Loucy (cell line): ENCODE measurements at regions not wholly inside any gene's neighbourhood (a gene's known extent, or its start where the extent isn't known, plus 50 kb on each side); places are given as distances from the start of the nearest gene placed in this dataset.
"Not testable (repeated sequence)": the region's sequence is repeated elsewhere in the genome, so short reads cannot be mapped to it uniquely, and the experiment has no call there.

ENCODE experiments used
- H2AFZ ChIP-seq: fragments of 200-600 bp; sonication (generic); 2 replicates; pipeline ENCODE4 v1.6.0; 2016; ENCODE audit warnings: antibody characterized with exemption, mild to moderate bottlenecking, low read length, moderate library complexity
- H3F3A ChIP-seq: fragments of 200-600 bp; 2 replicates; pipeline ENCODE4 v1.6.0; 2016; ENCODE audit warnings: antibody characterized with exemption, low read depth, mild to moderate bottlenecking
- H3K27me3 ChIP-seq: fragments of 200-600 bp; sonication (generic); 2 replicates; pipeline ENCODE4 v1.6.1; 2014; ENCODE audit warnings: low read length, mild to moderate bottlenecking; ENCODE audit not compliant: insufficient read depth, poor library complexity, severe bottlenecking
- H3K36me3 ChIP-seq: fragments of 200-600 bp; sonication (generic); 2 replicates; pipeline ENCODE4 v1.6.1; 2016; ENCODE audit warnings: low read length; ENCODE audit not compliant: insufficient read depth
- H3K4me1 ChIP-seq: fragments of 200-600 bp; sonication (generic); 2 replicates; pipeline ENCODE4 v1.5.1; 2014; ENCODE audit warnings: low read length, mild to moderate bottlenecking; ENCODE audit not compliant: insufficient read depth, poor library complexity, severe bottlenecking
- H3K4me2 ChIP-seq: fragments of 200-600 bp; sonication (generic); 2 replicates; pipeline ENCODE4 v1.6.0; 2014; ENCODE audit warnings: antibody characterized with exemption, low read length, low read depth, mild to moderate bottlenecking; ENCODE audit not compliant: poor library complexity, severe bottlenecking
- H3K4me3 ChIP-seq: fragments of 200-600 bp; sonication (generic); 2 replicates; pipeline ENCODE4 v1.5.1; 2014; ENCODE audit warnings: low read length, mild to moderate bottlenecking, mixed read lengths; ENCODE audit not compliant: poor library complexity, severe bottlenecking
- H3K79me2 ChIP-seq: fragments of 200-600 bp; sonication (generic); 2 replicates; pipeline ENCODE4 v1.6.1; 2014; ENCODE audit warnings: low read length; ENCODE audit not compliant: insufficient read depth
- H3K9ac ChIP-seq: fragments of 200-600 bp; sonication (generic); 2 replicates; pipeline ENCODE4 v1.6.0; 2014; ENCODE audit warnings: mild to moderate bottlenecking, low read depth, low read length, moderate library complexity; ENCODE audit not compliant: poor library complexity, severe bottlenecking
- H3K9me2 ChIP-seq: fragments of 200-600 bp; sonication (generic); replicated peaks from 2 replicates; pipeline ENCODE4 v1.6.1; 2016; ENCODE audit warnings: low read depth, low read length, mixed read lengths
- H3K9me3 ChIP-seq: fragments of 200-600 bp; sonication (generic); 2 replicates; pipeline ENCODE4 v1.6.1; 2014; ENCODE audit warnings: mild to moderate bottlenecking, antibody characterized with exemption, low read length, low read depth; ENCODE audit not compliant: insufficient read depth
- H4K20me1 ChIP-seq: fragments of 200-600 bp; sonication (generic); 2 replicates; pipeline ENCODE4 v1.6.0; 2014; ENCODE audit warnings: antibody characterized with exemption, low read length, mild to moderate bottlenecking; ENCODE audit not compliant: insufficient read depth, poor library complexity, severe bottlenecking
- EZH2phosphoT487 ChIP-seq: fragments of 200-600 bp; IDR thresholded peaks from 2 replicates; pipeline ENCODE4 v1.6.1; 2018; ENCODE audit warnings: antibody characterized with exemption, mild to moderate bottlenecking, moderate library complexity, borderline replicate concordance
- TF ChIP-seq, protein P1 (sequence below): fragments of 200-600 bp; sonication (generic); conservative IDR thresholded peaks from 2 replicates; pipeline ENCODE4 v1.5.1; 2014; ENCODE audit warnings: mild to moderate bottlenecking, antibody characterized with exemption, low read length

DNA sequence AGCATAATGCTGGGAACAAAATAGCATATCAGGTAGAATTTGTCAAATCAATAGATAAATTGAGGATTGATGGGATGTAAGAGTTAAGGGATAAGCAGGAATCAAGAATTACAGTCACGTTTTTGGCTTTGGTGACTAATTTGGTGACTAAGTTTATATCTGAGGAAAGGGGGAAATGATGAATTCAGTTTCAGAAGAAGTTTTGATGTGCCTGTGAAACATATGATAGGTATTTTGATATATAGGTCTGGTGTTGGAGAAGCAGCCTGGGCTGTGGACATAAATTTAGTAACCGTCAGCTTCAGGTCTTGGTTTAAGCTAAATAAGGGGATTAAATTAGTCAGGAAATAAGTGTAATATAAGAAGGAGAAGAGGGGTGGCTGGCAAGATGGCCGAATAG is 79.0 kb upstream of the EDA2R start:
- Histone ChIP-seq H3K4me2 (no peak overlapping the region), H3K27me3 (no peaks in the 10 kb centered on the region), H3K4me1 (no peaks in the 10 kb centered on the region), H3K4me3 (no peak overlapping the region), H3K9me3 (no peaks in the 10 kb centered on the region), H2AFZ (no peak overlapping the region), H3K79me2 (no peaks in the 10 kb centered on the region), H3K9me2 (no peaks in the 10 kb centered on the region), H3F3A (no peaks in the 10 kb centered on the region), H3K36me3 (no peaks in the 10 kb centered on the region), H3K9ac (no peak overlapping the region), H4K20me1 (no peaks in the 10 kb centered on the region)
- no peak for TF ChIP-seq EZH2phosphoT487
- TF ChIP-seq, protein P1, sequence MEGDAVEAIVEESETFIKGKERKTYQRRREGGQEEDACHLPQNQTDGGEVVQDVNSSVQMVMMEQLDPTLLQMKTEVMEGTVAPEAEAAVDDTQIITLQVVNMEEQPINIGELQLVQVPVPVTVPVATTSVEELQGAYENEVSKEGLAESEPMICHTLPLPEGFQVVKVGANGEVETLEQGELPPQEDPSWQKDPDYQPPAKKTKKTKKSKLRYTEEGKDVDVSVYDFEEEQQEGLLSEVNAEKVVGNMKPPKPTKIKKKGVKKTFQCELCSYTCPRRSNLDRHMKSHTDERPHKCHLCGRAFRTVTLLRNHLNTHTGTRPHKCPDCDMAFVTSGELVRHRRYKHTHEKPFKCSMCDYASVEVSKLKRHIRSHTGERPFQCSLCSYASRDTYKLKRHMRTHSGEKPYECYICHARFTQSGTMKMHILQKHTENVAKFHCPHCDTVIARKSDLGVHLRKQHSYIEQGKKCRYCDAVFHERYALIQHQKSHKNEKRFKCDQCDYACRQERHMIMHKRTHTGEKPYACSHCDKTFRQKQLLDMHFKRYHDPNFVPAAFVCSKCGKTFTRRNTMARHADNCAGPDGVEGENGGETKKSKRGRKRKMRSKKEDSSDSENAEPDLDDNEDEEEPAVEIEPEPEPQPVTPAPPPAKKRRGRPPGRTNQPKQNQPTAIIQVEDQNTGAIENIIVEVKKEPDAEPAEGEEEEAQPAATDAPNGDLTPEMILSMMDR = no peak

DNA sequence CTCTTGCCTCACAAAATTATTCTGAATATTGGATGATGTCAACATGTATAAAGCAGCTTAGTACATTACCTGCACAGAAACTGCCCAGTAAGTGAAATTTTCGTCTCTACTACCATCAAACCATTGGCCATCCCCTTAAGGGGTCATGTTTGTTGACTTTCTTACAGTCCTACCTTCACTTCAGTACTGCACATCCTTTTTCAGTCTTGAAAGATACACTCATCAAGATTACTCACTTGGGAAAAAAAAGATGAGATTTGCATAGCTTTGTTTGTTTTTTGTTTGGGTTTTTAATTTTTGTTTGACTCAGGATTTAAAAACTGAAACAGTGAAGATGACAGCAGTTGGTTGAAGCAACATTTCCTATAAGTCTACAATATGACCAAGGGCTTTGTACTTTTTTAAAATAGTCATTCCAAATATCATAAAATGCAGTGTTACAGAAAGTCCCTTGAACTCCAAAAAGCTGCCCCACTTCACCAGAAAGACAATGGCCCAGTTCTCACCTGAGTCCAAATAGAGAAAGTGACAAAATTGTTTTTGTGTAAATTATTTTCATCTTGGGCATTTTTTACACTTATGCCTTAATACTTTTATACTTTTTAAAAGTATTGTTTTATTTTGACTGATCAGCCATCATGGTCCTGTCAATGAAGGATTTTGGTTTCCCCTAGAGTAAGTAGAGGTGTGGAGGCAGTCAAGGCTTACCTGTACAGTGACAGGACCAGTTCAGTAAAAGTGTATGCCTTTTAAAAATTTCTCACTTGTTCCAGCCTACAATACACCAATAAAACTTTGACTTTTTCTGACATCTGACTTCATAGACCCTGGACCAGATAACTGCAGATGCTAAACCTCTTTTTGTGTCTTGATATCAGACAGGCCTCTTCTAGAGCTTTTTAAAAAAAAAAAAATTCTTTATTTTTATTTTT is 59.7 kb upstream of the EDA2R start:
- Histone ChIP-seq H3K4me3 (no peak overlapping the region), H3K27me3 (no peaks in the 10 kb centered on the region), H3K4me1 (no peaks in the 10 kb centered on the region), H3K9me3 (no peaks in the 10 kb centered on the region), H3K36me3 (no peaks in the 10 kb centered on the region), H4K20me1 (no peaks in the 10 kb centered on the region), H3K79me2 (no peaks in the 10 kb centered on the region), H3K4me2 (no peak overlapping the region), H3K9ac (no peak overlapping the region), H3F3A (no peaks in the 10 kb centered on the region), H3K9me2 (no peaks in the 10 kb centered on the region), H2AFZ (no peak overlapping the region)
- TF ChIP-seq, protein P1 = no peak
- no peak for TF ChIP-seq EZH2phosphoT487

DNA sequence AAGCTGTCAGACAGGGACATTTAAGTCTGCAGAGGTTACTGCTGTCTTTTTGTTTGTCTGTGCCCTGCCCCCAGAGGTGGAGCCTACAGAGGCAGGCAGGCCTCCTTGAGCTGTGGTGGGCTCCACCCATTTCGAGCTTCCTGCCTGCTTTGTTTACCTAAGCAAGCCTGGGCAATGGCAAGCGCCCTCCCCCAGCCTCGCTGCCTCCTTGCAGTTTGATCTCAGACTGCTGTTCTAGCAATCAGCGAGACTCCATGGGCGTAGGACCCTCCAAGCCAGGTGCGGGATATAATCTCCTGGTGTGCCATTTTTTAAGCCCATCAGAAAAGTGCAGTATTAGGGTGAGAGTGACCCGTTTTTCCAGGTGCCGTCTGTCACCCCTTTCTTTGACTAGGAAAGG is 53.6 kb upstream of the EDA2R start:
- not testable (repeated sequence) for H3F3A ChIP-seq, H3K9me3 ChIP-seq, H3K9ac ChIP-seq, H3K4me1 ChIP-seq, H3K27me3 ChIP-seq, H3K79me2 ChIP-seq, H3K4me2 ChIP-seq, H4K20me1 ChIP-seq, H2AFZ ChIP-seq, H3K36me3 ChIP-seq, H3K9me2 ChIP-seq, H3K4me3 ChIP-seq
